GM19238 (cell line): ENCODE measurements at regions not wholly inside any gene's neighbourhood (a gene's known extent, or its start where the extent isn't known, plus 50 kb on each side); places are given as distances from the start of the nearest gene placed in this dataset.

Experiments
- DNase-seq: peaks from one replicate; pipeline ENCODE4 v3.0.0; 2011; ENCODE audit warnings: low spot score; ENCODE audit not compliant: insufficient read length

DNA sequence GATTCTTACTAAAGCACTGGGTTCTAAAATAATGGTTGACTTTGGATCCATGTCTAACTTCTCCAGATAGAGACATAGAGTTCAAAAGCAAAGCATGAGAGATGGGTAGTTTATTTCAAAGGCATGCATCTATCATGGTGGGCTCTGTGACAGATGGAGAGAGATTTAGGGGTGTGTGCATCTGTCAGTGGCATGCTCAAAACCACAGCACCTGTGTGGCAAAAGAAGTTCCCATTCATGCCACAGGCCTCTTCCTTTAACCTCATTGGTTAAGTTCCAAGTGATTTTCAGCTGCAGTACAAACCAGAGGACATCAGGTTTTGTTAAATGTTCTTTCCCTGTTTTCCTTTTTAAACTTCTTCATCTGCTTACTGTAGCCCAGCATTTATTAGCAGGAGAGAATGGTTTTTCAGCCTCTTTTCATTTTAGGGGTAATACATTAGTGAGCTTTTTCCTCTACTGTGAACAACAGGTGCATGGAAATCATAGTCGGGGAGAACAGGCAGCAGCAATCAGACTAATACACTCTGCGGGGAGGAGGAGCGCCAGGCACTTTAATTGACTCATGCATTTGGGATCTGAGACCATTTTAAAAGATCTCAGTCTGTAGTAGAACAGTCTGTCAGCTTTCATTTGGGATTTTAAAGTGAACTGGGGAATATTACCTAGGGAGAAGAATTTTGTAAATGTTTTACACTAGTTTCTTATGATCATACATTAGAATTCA lies 52.4 kb upstream of the UPP2 start:
- no peak for DNase-seq

DNA sequence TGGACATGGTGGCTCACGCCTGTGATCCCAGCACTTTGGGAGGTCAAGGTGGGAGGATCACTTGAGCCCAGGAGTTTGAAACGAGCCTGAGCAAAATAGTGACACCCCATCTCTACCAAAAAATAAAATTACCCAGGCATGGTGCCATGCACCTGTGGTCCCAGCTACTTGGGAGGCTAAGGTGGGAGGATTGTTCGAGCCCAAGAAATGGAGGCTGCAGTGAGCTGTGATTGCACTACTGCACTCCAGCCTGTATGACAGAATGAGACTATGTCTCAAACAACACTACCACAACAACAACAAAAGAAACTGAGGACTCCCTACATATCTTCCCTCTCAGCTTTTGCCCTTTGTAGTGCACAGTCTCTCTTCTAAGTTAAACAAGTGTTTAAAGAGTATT lies 53.3 kb upstream of the UPP2 start:
- no peak for DNase-seq

DNA sequence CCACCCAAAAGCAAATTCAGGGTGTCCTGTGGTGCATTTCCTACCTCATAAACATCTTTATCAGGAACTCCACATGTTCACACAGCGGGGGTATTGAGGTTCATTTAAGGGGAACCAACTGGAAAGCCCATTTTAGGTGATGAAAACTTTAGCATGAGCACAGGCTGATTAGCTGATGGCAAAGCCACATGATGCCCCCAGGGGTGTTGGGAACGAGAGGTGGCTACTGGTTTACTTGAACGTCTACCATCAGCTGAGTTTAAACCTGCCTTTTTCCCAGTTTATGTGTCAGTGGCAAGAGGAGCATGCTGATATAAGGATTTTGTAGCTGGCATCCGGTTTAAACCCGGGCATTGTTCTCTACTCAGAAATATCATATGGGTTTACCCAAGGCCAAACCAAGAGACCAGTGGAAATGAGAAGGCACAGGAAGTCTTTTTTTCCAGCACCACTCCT lies 54.5 kb upstream of the UPP2 start:
- DNase-seq, result no peak

DNA sequence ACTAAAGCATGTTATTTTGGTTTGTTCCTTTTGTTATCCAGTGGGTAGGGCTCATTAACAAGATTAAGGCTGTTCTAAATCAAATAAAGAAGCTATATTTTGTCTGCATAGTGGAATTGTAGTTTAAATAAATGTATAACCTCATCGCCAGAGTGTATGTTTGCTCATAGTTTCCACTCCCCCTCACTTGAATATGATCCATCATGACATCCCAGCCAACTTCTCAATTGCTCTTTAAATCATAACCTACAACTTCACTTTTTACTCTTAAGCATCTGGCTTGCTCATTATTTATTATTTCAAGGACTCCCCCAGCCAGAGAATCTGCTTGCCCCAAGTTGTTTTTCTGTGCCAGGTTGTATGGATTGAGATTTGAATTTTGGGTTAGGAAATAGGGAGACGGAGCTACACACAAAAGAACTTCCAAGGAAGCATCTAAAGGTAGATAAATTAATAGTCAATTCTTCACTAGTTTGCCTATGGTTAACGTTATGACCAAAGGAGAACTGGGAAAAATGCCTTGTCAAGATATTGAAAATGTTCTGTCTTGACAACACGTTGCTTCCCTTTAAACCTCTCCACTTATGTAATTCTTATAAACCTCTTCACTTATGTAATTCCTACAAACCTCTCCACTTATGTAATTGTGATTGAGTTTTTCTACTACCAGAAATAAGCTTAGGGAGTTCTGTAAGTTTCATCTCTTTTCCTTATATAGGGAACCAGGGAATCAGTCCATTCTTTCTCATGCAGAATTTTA lies 55.4 kb upstream of the UPP2 start:
- no peak for DNase-seq

DNA sequence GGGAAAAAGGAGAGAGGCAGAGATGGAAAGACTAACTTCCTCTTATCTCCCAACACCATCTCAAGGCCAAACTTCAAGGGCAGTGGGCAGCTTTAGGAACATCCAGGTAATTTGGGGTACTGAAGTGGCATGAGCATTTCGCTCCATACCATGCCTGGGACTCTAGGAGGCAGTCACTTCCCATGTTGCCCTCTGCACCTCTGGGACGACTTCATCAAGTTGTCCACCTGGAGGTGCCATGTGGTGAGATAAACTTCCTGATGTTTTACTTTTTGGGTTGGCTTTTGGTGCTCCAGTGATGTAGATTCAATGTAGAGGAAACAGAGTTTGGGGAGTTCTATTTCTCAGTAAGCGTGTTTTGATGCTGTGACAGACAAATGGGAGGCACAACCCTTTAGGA lies 56.3 kb upstream of the UPP2 start:
- no peak for DNase-seq

DNA sequence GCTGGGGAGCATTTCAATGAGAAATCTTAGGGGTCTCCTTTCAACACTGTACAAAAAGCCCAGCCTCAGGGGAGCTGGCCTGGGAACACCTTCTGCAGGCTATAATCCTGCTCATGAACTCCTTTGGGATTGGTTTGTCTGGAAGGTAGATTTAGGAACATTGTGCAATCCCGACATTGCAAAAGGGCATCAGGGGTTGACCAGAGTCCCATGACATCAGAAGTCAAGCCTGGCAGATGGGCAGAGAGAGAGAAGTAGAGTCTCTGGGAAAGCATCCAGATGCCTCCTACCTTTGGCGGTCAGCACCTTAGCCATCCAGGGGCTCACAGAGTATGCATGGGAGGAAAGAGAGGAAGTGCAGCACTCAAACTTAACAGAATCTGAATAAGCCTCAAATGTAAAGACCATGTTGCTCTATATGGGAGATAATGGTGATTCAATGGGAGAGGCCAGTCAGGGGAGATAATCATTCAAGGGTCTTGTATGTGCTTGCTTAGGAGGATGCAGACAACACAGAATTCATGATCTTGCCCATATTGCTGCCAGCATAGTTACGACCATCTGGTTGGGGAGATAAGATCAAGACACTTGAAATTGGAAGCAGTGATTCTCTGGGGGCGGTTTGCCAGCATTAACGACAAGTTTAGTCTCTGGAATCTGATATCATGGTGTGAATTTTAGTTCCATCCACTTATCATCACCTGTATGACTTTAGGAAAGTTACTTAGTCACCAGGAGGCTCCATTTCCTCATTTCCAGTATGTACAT lies 58.3 kb upstream of the UPP2 start:
- DNase-seq, result no peak

DNA sequence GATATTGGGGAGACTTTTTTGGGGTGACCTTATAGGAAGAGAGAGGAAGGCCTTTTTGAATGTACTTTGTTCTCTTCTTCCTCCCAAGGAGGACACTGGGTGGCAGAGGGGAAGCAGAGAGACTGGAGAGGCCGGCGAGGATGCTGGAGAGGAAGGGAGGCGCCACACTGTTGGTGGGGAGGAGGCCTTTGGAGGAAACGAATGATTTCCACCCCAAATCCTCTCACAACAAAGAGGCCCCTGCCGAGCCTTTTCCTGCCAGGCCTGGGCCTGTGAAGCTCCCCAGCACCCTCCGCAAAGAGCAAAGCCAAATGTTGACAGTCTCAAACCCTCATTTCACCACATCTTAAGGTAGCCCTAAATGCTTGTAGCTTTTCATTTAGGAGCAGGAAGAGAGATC lies 59.0 kb upstream of the UPP2 start:
- DNase-seq, result no peak

DNA sequence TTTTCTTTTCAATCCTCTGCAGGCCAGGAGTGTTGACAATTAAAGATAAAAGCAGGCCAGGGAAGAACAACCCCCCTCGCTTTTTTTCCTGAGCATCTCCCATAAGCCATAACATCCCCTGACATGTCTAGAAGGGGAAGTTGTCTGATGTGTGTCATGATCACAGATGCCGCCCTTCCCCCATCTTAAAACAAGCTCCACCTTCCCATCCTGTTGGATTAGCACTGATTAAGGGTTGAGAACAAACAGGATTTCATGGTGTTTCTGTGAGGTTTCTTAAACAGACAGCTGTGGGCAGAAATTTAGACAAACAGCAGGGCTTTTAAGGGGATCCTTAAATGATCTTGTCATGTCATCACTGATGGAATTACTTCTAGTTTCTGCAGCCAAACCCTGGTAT lies 59.4 kb upstream of the UPP2 start:
- DNase-seq, result no peak

DNA sequence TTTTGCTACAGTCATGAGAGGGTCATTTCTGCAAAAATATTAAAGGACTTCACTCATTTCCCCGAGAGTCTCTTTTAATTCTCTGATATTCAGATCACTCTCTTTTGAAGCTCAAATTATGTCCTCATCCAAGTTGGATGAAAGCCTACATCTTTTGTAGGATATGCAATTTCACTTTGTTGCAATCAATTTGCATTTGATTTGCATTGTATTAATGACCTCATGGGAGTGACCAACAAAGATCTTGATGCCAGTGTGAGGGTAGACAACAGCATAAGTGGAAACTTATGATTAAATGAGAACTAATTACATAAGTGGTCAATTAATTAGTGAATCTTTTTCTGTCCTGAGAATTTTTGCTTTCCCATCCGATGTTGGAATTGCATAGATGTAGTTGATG lies 60.3 kb upstream of the UPP2 start:
- DNase-seq, result no peak

DNA sequence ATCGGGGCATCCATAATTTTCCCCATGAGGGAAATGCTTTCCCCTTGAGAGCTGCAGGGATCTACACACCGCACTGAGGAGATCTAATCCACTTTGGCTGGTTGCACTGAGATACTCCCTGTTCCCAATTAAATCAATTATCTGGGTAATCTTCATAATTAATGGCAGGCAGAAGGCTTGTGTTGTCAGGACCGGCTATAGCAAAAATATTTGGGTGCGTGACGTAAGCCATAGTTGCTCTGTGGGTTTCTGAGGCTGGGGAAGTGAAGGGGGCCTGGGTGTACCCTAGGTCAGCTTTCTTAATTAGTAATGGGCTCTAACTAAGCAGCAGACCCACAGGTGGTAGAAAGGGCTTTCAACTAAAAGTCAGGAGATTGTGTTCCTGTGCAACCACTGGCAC lies 62.8 kb upstream of the UPP2 start:
- DNase-seq, result no peak

DNA sequence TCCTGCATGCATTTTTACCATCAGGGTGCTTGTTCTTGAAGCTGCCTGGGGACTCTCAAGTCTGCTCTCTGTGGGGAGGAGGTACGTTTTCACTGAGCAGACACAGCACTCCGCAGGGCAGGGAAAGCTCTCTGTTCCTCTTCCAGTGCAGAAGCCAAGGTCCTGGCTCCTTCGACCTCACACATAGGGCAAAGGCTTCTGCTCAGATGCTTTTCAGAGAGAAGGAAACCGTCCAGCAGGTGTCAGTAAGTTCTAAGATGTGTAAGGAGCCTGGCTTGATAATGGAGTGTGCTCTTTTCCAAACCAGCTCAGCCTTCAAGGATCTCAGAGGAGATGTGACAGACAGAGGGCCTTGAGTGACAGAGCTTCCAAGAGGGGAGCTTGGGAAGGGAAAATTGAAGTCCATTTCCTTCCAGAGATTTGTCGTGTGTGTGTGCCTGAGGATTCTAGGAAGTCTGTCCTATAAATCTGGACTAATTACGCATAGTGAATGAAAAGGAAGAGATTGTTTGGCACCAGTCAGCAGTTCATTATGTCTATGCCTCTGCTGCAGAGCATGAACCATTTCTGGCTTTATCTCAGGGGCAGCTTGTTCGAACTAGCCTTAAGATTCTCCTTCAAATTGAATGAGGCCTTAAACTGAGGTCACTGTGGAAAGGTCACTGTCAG lies 67.3 kb upstream of the UPP2 start:
- no peak for DNase-seq

DNA sequence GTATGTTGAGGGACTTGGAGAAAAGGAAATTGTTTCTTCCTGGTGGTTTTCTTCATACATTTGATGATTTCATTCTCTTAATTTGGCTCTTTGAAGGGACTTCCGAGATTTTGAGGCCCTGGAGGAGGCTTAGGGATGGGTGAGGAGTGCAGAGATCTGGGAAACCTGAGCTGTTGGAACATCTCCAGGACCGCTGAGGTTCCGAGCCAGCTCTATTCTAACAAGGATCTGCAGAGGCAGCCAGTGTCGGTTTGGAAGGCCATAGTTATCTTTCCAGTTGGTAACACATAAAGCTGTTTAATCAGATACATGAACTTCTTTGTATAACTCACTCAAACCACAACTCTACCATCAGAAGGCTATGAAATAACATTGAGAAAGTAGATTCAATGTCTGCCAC lies 70.3 kb upstream of the UPP2 start:
- DNase-seq, result no peak

DNA sequence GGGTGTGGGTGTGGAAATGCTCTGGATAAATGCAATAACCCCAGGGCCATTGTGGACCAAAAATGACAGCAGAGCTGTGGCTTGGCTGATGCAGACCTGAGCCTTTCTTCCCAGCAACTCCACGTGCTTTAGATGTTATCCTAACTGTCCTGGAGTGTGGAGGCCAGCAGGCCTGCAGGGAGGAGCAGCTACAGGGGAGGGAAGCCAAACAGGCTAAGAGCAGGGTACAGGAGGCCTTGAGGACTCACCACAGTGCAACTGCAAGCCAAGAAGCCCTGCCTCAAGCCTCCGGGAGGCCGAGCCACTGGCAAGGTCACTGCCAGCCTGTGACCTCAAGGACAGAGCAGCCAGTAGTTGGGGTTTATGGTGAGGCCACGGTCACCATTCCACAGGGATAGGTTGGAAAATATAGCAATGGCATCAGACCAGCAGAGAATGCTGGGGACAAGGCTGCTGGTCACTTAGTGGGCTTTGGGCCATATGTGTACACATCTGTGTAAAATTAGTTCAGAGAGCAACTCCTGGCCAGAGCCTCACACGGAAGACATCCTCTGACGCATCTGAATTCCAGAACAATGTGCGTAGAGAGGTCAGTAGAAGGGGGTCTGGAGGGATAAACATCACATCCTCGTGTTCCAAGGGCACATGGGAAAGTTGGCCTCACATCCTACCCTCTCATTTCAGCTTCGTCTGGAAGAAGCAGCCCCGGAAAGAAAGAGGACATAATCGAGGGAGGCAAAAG lies 76.2 kb upstream of the UPP2 start:
- no peak for DNase-seq

DNA sequence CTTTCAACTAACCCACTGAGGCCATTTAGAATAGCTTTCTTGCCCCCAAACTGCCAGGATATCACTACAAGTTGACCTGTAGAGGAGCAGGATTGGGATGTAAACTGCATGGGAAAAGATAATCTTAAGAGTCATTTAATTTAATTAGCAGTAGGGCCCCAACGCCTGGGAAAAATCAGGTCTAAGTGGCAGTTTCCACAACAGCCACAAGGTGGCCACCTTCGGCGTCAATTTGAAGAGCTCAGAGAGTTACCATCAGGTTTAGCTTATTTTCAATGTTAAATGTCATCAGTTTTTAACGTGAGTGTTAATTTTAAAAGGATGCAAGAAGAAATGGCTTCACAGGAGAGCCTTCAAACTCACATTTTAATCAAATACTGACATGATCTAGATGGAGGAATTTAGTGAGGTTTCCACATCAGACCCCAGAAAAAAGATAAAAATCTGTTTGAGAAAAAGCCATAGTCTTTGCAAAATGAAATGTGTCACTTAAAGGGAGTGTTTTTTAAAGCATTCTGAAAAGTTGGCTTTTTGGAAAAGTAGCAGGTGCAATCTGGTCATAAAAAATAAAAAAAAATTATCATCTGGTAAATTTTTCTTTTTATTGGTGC lies 77.3 kb upstream of the UPP2 start:
- peak; percentile 8 for DNase-seq

DNA sequence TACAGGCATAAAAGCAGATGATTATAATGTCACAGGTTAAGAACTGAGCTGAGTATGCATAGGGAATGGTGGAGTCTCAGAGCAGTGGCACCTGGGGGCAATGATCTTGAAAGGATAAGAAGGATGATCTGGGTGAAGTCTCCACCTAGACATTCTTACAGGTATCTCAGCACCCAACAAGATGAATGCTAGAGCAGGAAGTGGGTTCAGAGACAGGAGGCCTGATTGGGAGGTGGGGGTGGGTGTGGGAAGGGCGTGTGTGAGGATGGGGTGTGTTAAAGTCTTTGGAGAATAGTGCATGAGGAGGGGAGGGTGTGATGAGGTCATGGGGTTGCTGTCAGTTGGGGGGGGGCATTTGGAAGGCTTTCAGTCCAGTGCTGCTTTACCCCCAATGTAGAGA lies 78.8 kb upstream of the UPP2 start:
- DNase-seq, result no peak

DNA sequence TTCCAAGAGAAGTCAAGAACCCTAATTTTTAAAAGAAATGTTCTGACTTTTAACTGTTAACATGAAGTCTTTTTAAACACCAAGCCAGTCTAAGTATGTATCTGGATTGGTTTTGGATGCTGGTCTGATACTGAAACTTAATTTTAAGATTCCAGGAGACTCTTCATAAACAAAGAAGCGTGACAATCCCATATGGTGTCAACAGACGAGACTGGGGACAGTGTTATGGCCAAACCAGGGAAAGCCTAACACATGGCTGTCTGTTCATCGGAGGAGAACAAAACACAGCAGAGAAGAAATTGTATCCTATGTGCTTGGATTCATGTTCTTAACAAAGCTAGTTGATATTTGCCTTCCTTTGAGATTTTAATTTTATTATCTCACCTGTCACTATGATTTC lies 80.5 kb upstream of the UPP2 start:
- DNase-seq, result no peak

DNA sequence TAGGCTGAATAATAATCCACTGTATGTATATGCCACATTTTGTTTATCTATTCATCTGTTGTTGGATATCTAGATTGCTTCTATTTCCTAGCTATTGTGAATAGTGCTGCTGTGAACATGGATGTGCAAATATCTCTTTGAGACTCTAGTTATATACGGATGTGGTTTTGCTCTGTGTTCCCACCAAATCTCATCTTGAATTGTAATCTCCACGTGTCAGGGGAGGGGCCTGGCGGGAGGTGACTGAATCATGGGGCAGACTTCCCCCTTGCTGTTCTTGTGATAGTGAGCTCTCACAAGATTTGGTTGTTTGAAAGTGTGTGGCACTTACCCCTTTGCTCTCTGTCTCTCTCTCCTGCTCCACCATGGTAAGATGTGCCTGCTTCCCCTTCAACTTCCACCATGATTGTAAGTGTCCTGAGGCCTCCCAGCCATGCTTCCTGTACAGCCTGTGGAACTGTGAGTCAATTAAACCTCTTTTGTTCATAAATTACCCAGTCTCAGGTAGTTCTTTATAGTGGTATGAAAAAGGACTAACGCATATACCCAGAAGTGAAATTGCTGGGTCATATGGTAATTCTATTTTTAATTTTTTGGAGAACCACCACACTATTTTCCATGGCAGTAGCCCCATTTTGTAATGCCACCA lies 86.1 kb upstream of the UPP2 start:
- DNase-seq, result no peak

DNA sequence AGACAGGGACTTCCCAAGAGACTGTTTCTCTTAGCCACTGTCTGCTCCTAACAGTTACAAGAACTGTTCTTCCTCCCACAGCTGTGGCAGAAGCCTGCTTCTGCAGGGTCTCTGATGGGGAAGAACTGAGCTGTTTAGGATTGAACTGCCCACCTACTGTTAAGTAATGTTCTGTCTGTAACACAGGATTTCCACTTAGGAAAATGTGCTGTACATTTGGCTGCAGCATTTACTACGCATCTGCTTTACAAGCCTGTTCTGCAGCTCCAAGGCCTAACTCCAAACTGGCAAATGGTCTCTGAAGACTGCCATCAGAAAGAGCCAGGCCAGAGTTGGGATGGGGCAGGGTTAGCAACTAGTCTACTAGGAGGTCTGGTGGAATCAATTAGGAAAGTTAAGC lies 87.8 kb upstream of the UPP2 start:
- DNase-seq, result no peak

DNA sequence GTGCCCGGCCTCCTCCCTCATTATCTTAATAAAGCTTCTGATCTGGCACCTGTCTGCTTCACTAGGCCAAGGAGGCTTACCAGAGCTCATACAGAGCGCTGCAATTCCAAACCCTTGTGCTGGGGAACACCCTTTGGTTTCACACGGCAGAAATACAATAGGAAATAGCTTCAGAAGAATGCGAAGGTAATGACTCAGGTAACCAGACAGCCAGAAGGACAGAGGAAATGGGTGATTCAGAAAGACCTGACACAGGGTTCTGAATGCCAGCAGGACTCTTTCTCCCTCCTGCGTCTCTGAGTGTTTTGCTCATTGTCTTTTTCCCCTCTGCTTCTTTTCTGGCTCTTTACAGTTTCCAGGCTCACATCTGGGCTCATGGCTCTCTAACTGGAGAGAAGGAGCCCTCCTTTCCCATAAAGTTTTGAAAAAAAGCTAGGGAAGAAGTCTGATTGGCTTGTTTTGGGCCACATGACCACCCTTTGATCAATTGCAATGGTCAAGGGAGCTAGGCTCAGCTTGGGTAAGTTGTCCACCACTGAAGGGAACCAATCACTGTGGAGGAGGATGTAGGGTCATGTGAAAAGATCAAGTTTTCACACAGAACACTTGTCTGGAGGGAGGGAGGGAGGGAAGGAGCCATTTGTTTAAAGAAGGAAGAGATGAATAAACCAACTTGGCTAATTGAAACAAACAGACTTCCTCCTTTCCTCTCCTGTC lies 90.5 kb upstream of the UPP2 start:
- DNase-seq, result no peak

DNA sequence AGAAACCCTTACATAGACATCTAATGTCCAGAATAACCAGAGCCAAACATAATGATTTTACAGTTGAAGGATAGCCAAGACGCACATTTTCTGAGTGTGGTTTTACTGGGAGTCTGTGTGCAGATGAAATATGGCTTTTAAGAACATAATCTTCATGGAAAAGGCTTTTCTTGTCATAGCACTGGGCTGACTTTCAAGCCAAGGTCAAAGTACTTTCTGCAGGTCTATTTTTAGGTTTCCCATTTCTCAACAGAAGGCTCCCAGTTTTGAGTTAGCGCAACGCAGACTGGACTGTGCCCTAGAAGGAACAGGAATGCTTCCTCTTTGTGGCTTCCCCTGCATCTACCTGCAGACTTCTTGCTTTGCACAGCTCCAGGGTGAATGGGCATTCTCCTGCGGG lies 92.3 kb upstream of the UPP2 start:
- DNase-seq, result no peak
